ENCODE measurements at regions not wholly inside any gene's neighbourhood (a gene's known extent, or its start where the extent isn't known, plus 50 kb on each side); places are given as distances from the start of the nearest gene placed in this dataset.

GRCh38 chr11:92642177-92642931, 327.1 kb upstream of the MTNR1B start:
- TF ChIP-seq CTCF (conservative IDR thresholded peaks at IDR 0.05; ENCODE audit: low read depth in 2 of 2) (no peak), EZH2phosphoT487 (IDR thresholded peaks at IDR 0.05; ENCODE audit: unreplicated experiment) (no peak), EZH2 (IDR thresholded peaks at IDR 0.05; ENCODE audit: low read depth, unreplicated experiment) (no peak), CREB1 (CRISPR knock-in tag; IDR thresholded peaks at IDR 0.05; ENCODE audit: low read depth) (no peak), ETS1 (IDR thresholded peaks at IDR 0.05) (no peak), POLR2AphosphoS5 (IDR thresholded peaks at IDR 0.05; ENCODE audit: low read depth) (no peak)
- TF ChIP-seq, protein P1, sequence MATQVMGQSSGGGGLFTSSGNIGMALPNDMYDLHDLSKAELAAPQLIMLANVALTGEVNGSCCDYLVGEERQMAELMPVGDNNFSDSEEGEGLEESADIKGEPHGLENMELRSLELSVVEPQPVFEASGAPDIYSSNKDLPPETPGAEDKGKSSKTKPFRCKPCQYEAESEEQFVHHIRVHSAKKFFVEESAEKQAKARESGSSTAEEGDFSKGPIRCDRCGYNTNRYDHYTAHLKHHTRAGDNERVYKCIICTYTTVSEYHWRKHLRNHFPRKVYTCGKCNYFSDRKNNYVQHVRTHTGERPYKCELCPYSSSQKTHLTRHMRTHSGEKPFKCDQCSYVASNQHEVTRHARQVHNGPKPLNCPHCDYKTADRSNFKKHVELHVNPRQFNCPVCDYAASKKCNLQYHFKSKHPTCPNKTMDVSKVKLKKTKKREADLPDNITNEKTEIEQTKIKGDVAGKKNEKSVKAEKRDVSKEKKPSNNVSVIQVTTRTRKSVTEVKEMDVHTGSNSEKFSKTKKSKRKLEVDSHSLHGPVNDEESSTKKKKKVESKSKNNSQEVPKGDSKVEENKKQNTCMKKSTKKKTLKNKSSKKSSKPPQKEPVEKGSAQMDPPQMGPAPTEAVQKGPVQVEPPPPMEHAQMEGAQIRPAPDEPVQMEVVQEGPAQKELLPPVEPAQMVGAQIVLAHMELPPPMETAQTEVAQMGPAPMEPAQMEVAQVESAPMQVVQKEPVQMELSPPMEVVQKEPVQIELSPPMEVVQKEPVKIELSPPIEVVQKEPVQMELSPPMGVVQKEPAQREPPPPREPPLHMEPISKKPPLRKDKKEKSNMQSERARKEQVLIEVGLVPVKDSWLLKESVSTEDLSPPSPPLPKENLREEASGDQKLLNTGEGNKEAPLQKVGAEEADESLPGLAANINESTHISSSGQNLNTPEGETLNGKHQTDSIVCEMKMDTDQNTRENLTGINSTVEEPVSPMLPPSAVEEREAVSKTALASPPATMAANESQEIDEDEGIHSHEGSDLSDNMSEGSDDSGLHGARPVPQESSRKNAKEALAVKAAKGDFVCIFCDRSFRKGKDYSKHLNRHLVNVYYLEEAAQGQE (IDR thresholded peaks at IDR 0.05; ENCODE audit: unreplicated experiment): no peak

Data from GM23338 (cell line).